Naive thymus-derived CD4-positive, alpha-beta T cell (primary cell): ENCODE measurements at regions not wholly inside any gene's neighbourhood (a gene's known extent, or its start where the extent isn't known, plus 50 kb on each side); places are given as distances from the start of the nearest gene placed in this dataset.

ENCODE experiments used
- ATAC-seq: fragments of 150-1000 bp; cut with Tn5 transposase; 2 replicates; pipeline ENCODE4 v1.10.0; 2021; ENCODE audit warnings: mild to moderate bottlenecking, moderate library complexity
- CTCF ChIA-PET: fragments of 350-600 bp; sonication (Branson Sonifier 250); formaldehyde crosslinking; loops from one replicate; lab custom pipeline; 2021; ENCODE audit warnings: antibody characterized with exemption; lab: Charles Lee
- POLR2A ChIA-PET: fragments of 350-600 bp; sonication (Branson Sonifier 250); formaldehyde crosslinking; loops from one replicate; lab custom pipeline; 2021; ENCODE audit warnings: antibody characterized with exemption, inconsistent platforms; lab: Charles Lee
- DNase-seq, 9 donors: peaks; one replicate each; pipeline versions ENCODE4 v3.0.0 to v3.0.0-alpha.2; 2020 to 2022; ENCODE audit warnings: mixed read lengths in 1 of 9
- H3K27ac ChIP-seq: one replicate; pipeline ENCODE4 v1.7.0; 2013; ENCODE audit warnings: mild to moderate bottlenecking, low read depth, low read length, moderate library complexity
- H3K27me3 ChIP-seq, 2 donors: one replicate each; pipeline ENCODE4 v1.7.0; 2013; ENCODE audit warnings: low read length in 2 of 2, mild to moderate bottlenecking in 2 of 2, moderate library complexity in 2 of 2; ENCODE audit not compliant: control insufficient read depth in 2 of 2, insufficient read depth in 2 of 2
- H3K36me3 ChIP-seq, 3 experiments: 1 replicate in 2 of 3; 2 replicates in 1 of 3; pipeline ENCODE4 v1.7.0; 2013; ENCODE audit warnings: low read length in 3 of 3, mild to moderate bottlenecking in 3 of 3, moderate library complexity in 1 of 3; ENCODE audit not compliant: insufficient read depth in 3 of 3, control insufficient read depth in 2 of 3
- H3K4me1 ChIP-seq, 2 donors: one replicate each; pipeline ENCODE4 v1.7.0; 2013; ENCODE audit warnings: low read length in 2 of 2, mild to moderate bottlenecking in 2 of 2, moderate library complexity in 1 of 2; ENCODE audit not compliant: control insufficient read depth in 2 of 2, insufficient read depth in 2 of 2
- H3K4me3 ChIP-seq: 2 replicates; pipeline ENCODE4 v1.7.0; 2013; ENCODE audit warnings: mild to moderate bottlenecking, low read length
- H3K9me3 ChIP-seq, 3 experiments: 1 replicate in 2 of 3; 2 replicates in 1 of 3; pipeline ENCODE4 v1.7.0; 2013; ENCODE audit warnings: low read length in 3 of 3; ENCODE audit not compliant: control insufficient read depth in 2 of 3
- H3K27ac Mint-ChIP-seq, 9 donors: one replicate each; pipeline ENCODE4 v1.8.0; 2020 to 2022; ENCODE audit warnings: mixed read lengths in 9 of 9, mild to moderate bottlenecking in 8 of 9, moderate library complexity in 5 of 9, inconsistent platforms in 2 of 9
- H3K27me3 Mint-ChIP-seq, 5 donors: one replicate each; pipeline ENCODE4 v1.8.0; 2021 to 2022; ENCODE audit warnings: mixed read lengths in 5 of 5, mild to moderate bottlenecking in 1 of 5
- H3K36me3 Mint-ChIP-seq, 5 donors: one replicate each; pipeline ENCODE4 v1.8.0; 2020 to 2022; ENCODE audit warnings: mixed read lengths in 5 of 5, mild to moderate bottlenecking in 3 of 5, inconsistent platforms in 1 of 5
- H3K4me1 Mint-ChIP-seq, 7 donors: one replicate each; pipeline ENCODE4 v1.8.0; 2020 to 2022; ENCODE audit warnings: mixed read lengths in 7 of 7, mild to moderate bottlenecking in 3 of 7, inconsistent platforms in 1 of 7
- H3K4me3 Mint-ChIP-seq, 10 donors: one replicate each; pipeline ENCODE4 v1.8.0; 2020 to 2022; ENCODE audit warnings: mild to moderate bottlenecking in 10 of 10, mixed read lengths in 10 of 10, moderate library complexity in 6 of 10, inconsistent platforms in 2 of 10
- H3K9me3 Mint-ChIP-seq, 11 donors: one replicate each; pipeline ENCODE4 v1.8.0; 2020 to 2022; ENCODE audit warnings: mixed read lengths in 11 of 11, mild to moderate bottlenecking in 4 of 11, inconsistent platforms in 1 of 11, moderate library complexity in 1 of 11
- intact Hi-C, 2 donors: fragments of 100-400 bp; cut with micrococcal nuclease; formaldehyde crosslinking; loops; one replicate each; pipeline ENCODE4 v1.15.1; 2023

DNA sequence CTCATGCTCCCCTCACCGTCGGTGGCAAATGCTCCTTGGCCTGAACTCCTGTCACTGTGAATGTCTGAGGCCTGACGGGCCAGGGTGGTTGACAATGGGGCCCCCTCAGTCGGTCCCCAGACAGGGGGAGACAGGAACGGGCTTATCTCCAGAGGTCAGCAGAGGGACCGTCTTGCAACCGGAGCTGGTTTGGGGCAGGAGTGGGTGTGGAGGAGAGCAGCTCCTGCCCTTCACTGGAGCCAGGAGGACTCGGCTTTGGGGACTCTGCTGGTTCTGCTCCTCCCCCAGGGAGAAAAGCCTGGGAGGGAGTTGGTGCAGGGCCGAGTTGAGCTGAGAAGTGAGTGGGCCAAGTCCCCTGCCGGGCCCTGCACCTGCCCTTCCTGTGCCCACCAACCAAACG is 354.4 kb downstream of the BRD1 start:
- peaks cover 0 to 11% (median 0%) of the 10 kb centered on the region in 5 donors for H3K27me3 Mint-ChIP-seq
- H3K27ac Mint-ChIP-seq, result peak overlapping the region in 1 of 9 donors; percentile 43
- intact Hi-C loops, result no loop called here
- no peak overlapping the region for H3K27ac ChIP-seq
- peaks cover 3 to 27% (median 9%) of the 10 kb centered on the region in 5 donors for H3K36me3 Mint-ChIP-seq
- no peaks in the 10 kb centered on the region for H3K4me1 ChIP-seq
- H3K4me1 Mint-ChIP-seq, result no peaks in the 10 kb centered on the region
- no peak overlapping the region for H3K4me3 ChIP-seq
- ChIA-PET CTCF (no interaction called here), POLR2A (no interaction called here)
- H3K36me3 ChIP-seq, result no peaks in the 10 kb centered on the region
- H3K4me3 Mint-ChIP-seq, result no peak overlapping the region
- no peaks in the 10 kb centered on the region for H3K9me3 ChIP-seq
- H3K27me3 ChIP-seq, result no peaks in the 10 kb centered on the region
- H3K9me3 Mint-ChIP-seq, result peaks cover 0 to 13% (median 3%) of the 10 kb centered on the region in 11 donors
- ATAC-seq, result no peak
- no peak for DNase-seq

DNA sequence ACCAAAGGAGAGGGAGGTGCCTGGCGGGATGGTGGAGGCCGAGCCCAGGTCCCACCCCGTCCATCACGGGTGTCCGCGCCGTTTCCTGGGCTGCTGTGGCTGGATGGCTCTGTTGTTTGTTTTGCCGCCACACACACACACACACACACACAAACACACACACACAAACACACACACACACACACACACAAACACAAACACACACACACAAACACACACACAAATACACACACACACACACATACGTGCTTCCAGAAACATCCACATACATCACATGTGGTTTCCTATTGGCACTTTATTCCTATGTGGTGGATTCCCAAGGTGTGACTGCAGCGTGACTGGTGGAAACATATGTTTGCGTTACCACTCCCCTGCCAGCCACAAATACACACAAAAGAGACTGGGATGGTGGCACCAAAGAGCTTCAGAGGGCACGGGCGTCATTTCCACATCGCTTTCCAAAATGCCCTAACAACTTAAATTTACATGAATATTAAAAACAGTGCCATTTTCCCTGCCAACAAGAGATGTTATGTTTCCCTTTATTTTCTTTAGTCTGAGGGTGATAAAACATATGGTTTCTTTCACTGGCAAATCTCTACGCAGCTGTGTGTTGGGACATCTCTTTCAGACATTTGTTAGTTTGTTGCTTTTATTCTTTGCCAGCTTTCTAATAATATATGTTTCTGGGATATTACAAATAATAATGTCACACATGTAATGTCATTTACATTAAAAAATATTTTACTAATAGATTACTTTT is 356.8 kb downstream of the BRD1 start:
- Mint-ChIP-seq H3K4me3 (no peak overlapping the region), H3K4me1 (no peaks in the 10 kb centered on the region), H3K9me3 (peaks cover 0 to 5% (median 0%) of the 10 kb centered on the region in 11 donors), H3K36me3 (peaks cover 0 to 13% (median 0%) of the 10 kb centered on the region in 5 donors), H3K27me3 (peaks cover 0 to 11% (median 0%) of the 10 kb centered on the region in 5 donors), H3K27ac (no peak overlapping the region)
- Histone ChIP-seq H3K4me1 (no peaks in the 10 kb centered on the region), H3K4me3 (no peak overlapping the region), H3K9me3 (no peaks in the 10 kb centered on the region), H3K36me3 (no peaks in the 10 kb centered on the region), H3K27me3 (no peaks in the 10 kb centered on the region), H3K27ac (no peak overlapping the region)
- POLR2A ChIA-PET, result no interaction called here
- DNase-seq, result no peak
- CTCF ChIA-PET, result no interaction called here
- intact Hi-C loops, result no loop called here
- ATAC-seq, result no peak

DNA sequence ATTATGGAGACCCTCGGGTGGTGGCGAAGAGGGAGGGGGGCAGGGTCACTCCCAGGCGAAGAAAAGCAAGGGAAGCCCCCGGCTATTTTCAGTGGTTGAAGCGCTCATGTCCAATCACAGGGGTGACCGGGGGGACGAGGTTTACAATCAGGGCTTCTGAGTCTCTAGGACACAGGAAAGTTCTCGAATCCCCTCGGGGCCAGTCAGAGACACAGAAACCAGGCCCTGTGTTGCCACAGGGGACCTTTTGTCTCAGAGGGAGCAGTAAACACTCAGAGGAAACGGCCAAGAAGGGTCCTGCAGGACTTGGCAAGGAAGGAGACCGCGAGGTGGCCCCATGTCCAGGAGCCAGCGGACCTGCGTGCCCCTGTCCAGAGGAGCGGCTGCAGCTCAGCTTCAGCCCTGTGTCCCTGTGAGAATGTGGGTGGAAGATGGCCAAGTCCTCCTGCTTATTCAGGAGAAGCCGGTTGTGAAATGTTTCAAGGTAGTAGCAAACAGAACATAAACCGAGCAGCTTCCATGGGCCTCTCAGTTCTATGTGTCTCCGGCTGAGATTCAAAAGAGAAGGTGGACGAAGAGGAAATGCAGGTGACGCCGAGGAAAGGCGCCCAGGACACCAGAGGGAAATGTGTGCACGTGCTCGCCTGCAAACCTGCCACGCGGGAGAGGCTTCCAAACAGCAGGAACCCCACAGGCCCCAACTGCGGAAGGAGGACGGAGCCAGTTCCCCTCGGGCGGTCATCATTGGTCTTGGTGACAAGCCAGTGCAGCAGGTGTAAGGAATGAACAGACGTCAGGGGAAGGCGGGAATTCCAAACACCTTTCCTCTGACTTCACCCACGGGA is 357.6 kb downstream of the BRD1 start:
- ChIA-PET CTCF (no interaction called here), POLR2A (no interaction called here)
- Mint-ChIP-seq H3K4me3 (no peak overlapping the region), H3K4me1 (no peaks in the 10 kb centered on the region), H3K27me3 (peaks cover 0 to 11% (median 0%) of the 10 kb centered on the region in 5 donors), H3K27ac (no peak overlapping the region), H3K9me3 (peaks cover 0 to 3% (median 0%) of the 10 kb centered on the region in 11 donors), H3K36me3 (peaks cover 0 to 13% (median 0%) of the 10 kb centered on the region in 5 donors)
- intact Hi-C loops, result no loop called here
- Histone ChIP-seq H3K9me3 (no peaks in the 10 kb centered on the region), H3K27ac (no peak overlapping the region), H3K36me3 (no peaks in the 10 kb centered on the region), H3K27me3 (no peaks in the 10 kb centered on the region), H3K4me3 (no peak overlapping the region), H3K4me1 (no peaks in the 10 kb centered on the region)
- no peak for ATAC-seq
- DNase-seq, result no peak

DNA sequence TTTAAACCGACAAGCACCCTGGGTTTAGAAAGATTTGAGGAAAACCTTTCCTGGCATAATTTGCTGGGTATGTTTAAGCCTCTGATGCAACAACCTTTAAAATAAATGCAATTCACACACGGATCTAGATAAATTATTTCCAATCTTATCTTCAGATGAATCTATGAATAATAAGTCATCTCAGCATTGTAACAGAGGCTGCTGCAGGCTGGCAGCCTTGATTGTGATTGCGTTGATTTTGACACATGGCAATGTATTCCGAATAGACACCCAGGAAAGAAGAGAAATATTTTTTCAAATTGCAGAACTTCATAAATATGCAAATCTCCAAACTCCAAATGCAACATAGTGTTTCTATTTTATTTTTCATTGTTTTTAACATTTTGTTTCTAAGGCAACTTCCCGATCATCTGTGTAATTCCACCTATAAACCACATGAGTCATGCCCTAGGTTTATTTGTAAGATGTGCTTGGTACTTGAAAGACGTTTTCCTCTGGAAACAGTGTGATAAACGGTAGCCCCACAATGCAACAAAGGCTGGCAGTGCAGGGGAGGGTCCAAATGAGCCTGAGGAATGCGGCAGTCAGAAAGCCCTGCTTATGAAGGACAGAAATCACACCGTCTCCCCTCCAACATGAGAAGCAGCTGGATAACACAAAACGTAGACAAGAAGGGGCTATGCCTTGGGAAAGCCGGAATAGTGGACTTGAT is 359.0 kb downstream of the BRD1 start:
- H3K27ac ChIP-seq, result no peak overlapping the region
- DNase-seq (no peak), ATAC-seq (no peak)
- H3K27me3 ChIP-seq, result no peaks in the 10 kb centered on the region
- no peaks in the 10 kb centered on the region for H3K4me1 ChIP-seq
- POLR2A ChIA-PET, result no interaction called here
- peaks cover 0 to 7% (median 0%) of the 10 kb centered on the region in 5 donors for H3K36me3 Mint-ChIP-seq
- peaks cover 0 to 10% (median 0%) of the 10 kb centered on the region in 11 donors for H3K9me3 Mint-ChIP-seq
- H3K27ac Mint-ChIP-seq, result no peak overlapping the region
- H3K9me3 ChIP-seq, result no peaks in the 10 kb centered on the region
- peaks cover 0 to 2% (median 0%) of the 10 kb centered on the region in 7 donors for H3K4me1 Mint-ChIP-seq
- CTCF ChIA-PET, result no interaction called here
- H3K4me3 ChIP-seq, result no peak overlapping the region
- intact Hi-C loops, result no loop called here
- no peaks in the 10 kb centered on the region for H3K36me3 ChIP-seq
- H3K4me3 Mint-ChIP-seq, result no peak overlapping the region
- H3K27me3 Mint-ChIP-seq, result peaks cover 0 to 11% (median 0%) of the 10 kb centered on the region in 5 donors

DNA sequence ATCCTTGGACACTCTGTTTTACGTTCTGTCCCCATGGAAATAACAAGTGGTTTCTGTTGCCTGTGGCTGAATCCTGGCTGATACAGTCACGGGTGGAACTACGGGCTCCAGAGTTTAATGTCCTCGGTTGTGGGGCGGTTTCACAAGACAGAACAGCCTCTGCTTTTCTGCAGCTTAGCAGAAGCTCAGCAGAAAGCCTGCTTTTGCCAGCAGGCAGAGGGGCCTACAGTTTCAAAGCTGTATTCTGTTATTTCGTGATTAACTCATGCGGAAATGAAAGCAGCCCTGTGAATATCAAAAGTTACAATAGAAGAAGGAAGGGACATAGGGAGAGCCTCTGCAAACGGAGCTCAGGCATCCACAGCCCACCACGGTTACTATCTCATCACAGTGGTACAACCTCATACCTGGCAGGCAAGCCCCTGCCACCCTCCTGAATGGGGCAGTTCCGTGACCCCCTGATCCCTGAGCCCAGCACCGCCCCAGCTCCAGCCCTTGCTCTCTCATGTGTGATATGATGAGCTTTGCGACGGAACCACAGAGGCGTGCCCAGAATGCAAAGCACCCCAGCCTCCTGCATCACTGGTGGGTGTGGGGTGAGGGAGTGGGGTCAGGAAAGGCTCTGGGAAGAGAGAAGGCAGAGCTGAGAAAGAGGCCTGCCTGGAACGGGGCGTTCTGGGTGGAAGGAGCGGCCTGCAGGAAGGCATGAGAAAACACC is 360.6 kb downstream of the BRD1 start:
- POLR2A ChIA-PET, result no interaction called here
- no peak overlapping the region for H3K4me3 Mint-ChIP-seq
- peaks cover 0 to 2% (median 0%) of the 10 kb centered on the region in 7 donors for H3K4me1 Mint-ChIP-seq
- Histone ChIP-seq H3K27me3 (no peaks in the 10 kb centered on the region), H3K4me1 (no peaks in the 10 kb centered on the region), H3K27ac (no peak overlapping the region), H3K36me3 (no peaks in the 10 kb centered on the region), H3K4me3 (no peak overlapping the region), H3K9me3 (no peaks in the 10 kb centered on the region)
- no peak overlapping the region for H3K27ac Mint-ChIP-seq
- ATAC-seq (no peak), DNase-seq (no peak)
- peaks cover 0 to 9% (median 0%) of the 10 kb centered on the region in 5 donors for H3K27me3 Mint-ChIP-seq
- intact Hi-C loops, result no loop called here
- peaks cover 0 to 15% (median 0%) of the 10 kb centered on the region in 11 donors for H3K9me3 Mint-ChIP-seq
- CTCF ChIA-PET, result no interaction called here
- H3K36me3 Mint-ChIP-seq, result peaks cover 0 to 7% (median 0%) of the 10 kb centered on the region in 5 donors

DNA sequence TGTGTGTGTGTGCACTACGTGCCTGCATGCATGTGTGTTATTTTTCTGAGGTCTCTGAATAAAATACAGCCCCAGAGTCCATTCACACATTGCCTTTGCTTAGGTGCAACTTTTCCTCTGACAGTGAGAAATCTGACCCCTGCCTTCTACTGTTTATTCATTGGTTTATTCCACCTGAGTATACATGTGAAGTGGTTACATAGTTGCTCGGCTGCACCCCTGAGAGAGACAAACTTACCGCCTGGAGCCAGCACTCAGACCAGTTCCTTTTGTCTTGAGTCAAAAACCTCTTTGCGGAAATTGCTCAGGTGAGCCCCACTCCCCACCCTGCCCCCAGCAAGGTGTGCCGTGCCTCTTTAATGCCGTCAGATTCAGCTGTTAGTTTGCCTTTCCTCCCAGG is 363.6 kb downstream of the BRD1 start:
- H3K27me3 Mint-ChIP-seq, result peaks cover 0 to 15% (median 0%) of the 10 kb centered on the region in 5 donors
- peaks cover 0 to 7% (median 0%) of the 10 kb centered on the region in 5 donors for H3K36me3 Mint-ChIP-seq
- Histone ChIP-seq H3K27ac (no peak overlapping the region), H3K9me3 (no peaks in the 10 kb centered on the region), H3K27me3 (no peaks in the 10 kb centered on the region), H3K4me3 (no peak overlapping the region), H3K36me3 (no peaks in the 10 kb centered on the region), H3K4me1 (no peaks in the 10 kb centered on the region)
- intact Hi-C loops, result no loop called here
- POLR2A ChIA-PET, result no interaction called here
- no peak overlapping the region for H3K27ac Mint-ChIP-seq
- DNase-seq (no peak), ATAC-seq (no peak)
- peaks cover 0 to 2% (median 0%) of the 10 kb centered on the region in 7 donors for H3K4me1 Mint-ChIP-seq
- CTCF ChIA-PET, result no interaction called here
- H3K4me3 Mint-ChIP-seq, result no peak overlapping the region
- peaks cover 0 to 16% (median 0%) of the 10 kb centered on the region in 11 donors for H3K9me3 Mint-ChIP-seq
